Vagina (tissue), 2 donors: ENCODE measurements at regions not wholly inside any gene's neighbourhood (a gene's known extent, or its start where the extent isn't known, plus 50 kb on each side); places are given as distances from the start of the nearest gene placed in this dataset.

Source experiments
- DNase-seq, 2 donors: peaks; one replicate each; pipeline ENCODE4 v3.0.0-alpha.2; 2017; ENCODE audit errors: extremely low spot score in 2 of 2
- H3K27ac ChIP-seq: fragments of 200-600 bp; sonication (generic); one replicate; pipeline ENCODE4 v1.5.1; 2019
- H3K27me3 ChIP-seq: fragments of 200-600 bp; sonication (generic); one replicate; pipeline ENCODE4 v1.5.1; 2019
- H3K36me3 ChIP-seq, 2 donors: fragments of 200-600 bp; sonication (generic); one replicate each; pipeline ENCODE4 v1.5.1; 2017 to 2019
- H3K4me1 ChIP-seq: fragments of 200-600 bp; sonication (generic); one replicate; pipeline ENCODE4 v1.5.1; 2019
- H3K4me3 ChIP-seq, 2 donors: fragments of 200-600 bp; sonication (generic); 1 replicate in 1 of 2; 2 replicates in 1 of 2; pipeline ENCODE4 v1.5.1; 2016 to 2019
- H3K9me3 ChIP-seq: fragments of 200-600 bp; sonication (generic); one replicate; pipeline ENCODE4 v1.5.1; 2019
- CTCF ChIP-seq, 3 experiments: fragments of 450-650 bp in 2 of 3; fragments of 200-600 bp in 1 of 3; sonication (generic) in 1 of 3; IDR thresholded peaks; one replicate each; pipeline ENCODE4 v1.5.1; 2017 to 2019; ENCODE audit warnings: antibody characterized with exemption in 3 of 3, mild to moderate bottlenecking in 2 of 3, moderate library complexity in 2 of 3
- POLR2A ChIP-seq, 2 donors: fragments of 450-650 bp; IDR thresholded peaks; one replicate each; pipeline ENCODE4 v1.6.1; 2017; ENCODE audit warnings: antibody characterized with exemption in 2 of 2, mild to moderate bottlenecking in 2 of 2, moderate library complexity in 2 of 2
- POLR2AphosphoS5 ChIP-seq, 2 donors: sonication (generic); formaldehyde crosslinking; IDR thresholded peaks; one replicate each; pipeline ENCODE4 v1.9.0; 2017; ENCODE audit warnings: antibody characterized with exemption in 2 of 2, mild to moderate bottlenecking in 2 of 2, low read depth in 1 of 2; ENCODE audit not compliant: insufficient read depth in 1 of 2
- intact Hi-C: fragments of 100-400 bp; cut with DNase I; formaldehyde crosslinking; loops from one replicate; pipeline ENCODE4 v1.15.1; 2023

- Histone ChIP-seq H3K9me3 (no peaks in the 10 kb centered on the region), H3K27ac (no peak overlapping the region), H3K36me3 (no peaks in the 10 kb centered on the region), H3K4me1 (no peaks in the 10 kb centered on the region), H3K27me3 (no peaks in the 10 kb centered on the region), H3K4me3 (no peak overlapping the region)
- DNase-seq, result no peak
- intact Hi-C loops, result no loop called here
- no peak for TF ChIP-seq CTCF (IDR thresholded peaks at IDR 0.05)
- TF ChIP-seq POLR2AphosphoS5 (IDR thresholded peaks at IDR 0.05; ENCODE audit: insufficient read depth in 1 of 2, low read depth in 1 of 2), result no peak
- TF ChIP-seq POLR2A (IDR thresholded peaks at IDR 0.05), result no peak
Observed at GRCh38 chr14:47872588-47872987, 197.2 kb upstream of the MDGA2 start.

- intact Hi-C loops, result no loop called here
- Histone ChIP-seq H3K36me3 (no peaks in the 10 kb centered on the region), H3K9me3 (no peaks in the 10 kb centered on the region), H3K27ac (no peak overlapping the region), H3K4me3 (no peak overlapping the region), H3K27me3 (no peaks in the 10 kb centered on the region), H3K4me1 (no peaks in the 10 kb centered on the region)
- no peak for DNase-seq
- TF ChIP-seq POLR2A (IDR thresholded peaks at IDR 0.05), result no peak
Observed at GRCh38 chr14:47863441-47863840, 188.0 kb upstream of the MDGA2 start.

GRCh38 chr14:47857646-47858045 is 182.2 kb upstream of the MDGA2 start:
- no peak for DNase-seq
- Histone ChIP-seq H3K36me3 (no peaks in the 10 kb centered on the region), H3K4me1 (no peaks in the 10 kb centered on the region), H3K9me3 (no peaks in the 10 kb centered on the region), H3K4me3 (no peak overlapping the region), H3K27me3 (no peaks in the 10 kb centered on the region), H3K27ac (no peak overlapping the region)
- intact Hi-C loops, result no loop called here
- no peak for TF ChIP-seq POLR2AphosphoS5 (IDR thresholded peaks at IDR 0.05; ENCODE audit: insufficient read depth in 1 of 2, low read depth in 1 of 2)
- TF ChIP-seq CTCF (IDR thresholded peaks at IDR 0.05), result no peak
- TF ChIP-seq POLR2A (IDR thresholded peaks at IDR 0.05), result no peak

GRCh38 chr14:47852278-47852677 is 176.9 kb upstream of the MDGA2 start:
- intact Hi-C loops, result no loop called here
- Histone ChIP-seq H3K27me3 (no peaks in the 10 kb centered on the region), H3K9me3 (no peaks in the 10 kb centered on the region), H3K4me3 (no peak overlapping the region), H3K27ac (no peak overlapping the region), H3K4me1 (no peaks in the 10 kb centered on the region), H3K36me3 (no peaks in the 10 kb centered on the region)
- no peak for DNase-seq
- TF ChIP-seq POLR2A (IDR thresholded peaks at IDR 0.05), result no peak

GRCh38 chr14:47846008-47846407 is 170.6 kb upstream of the MDGA2 start:
- intact Hi-C loops, result no loop called here
- TF ChIP-seq POLR2AphosphoS5 (IDR thresholded peaks at IDR 0.05; ENCODE audit: insufficient read depth in 1 of 2, low read depth in 1 of 2), result no peak
- TF ChIP-seq POLR2A (IDR thresholded peaks at IDR 0.05), result no peak
- no peak for TF ChIP-seq CTCF (IDR thresholded peaks at IDR 0.05)
- peaks cover 5% of the 10 kb centered on the region for H3K9me3 ChIP-seq
- no peak for DNase-seq
- no peak overlapping the region for H3K27ac ChIP-seq
- H3K4me1 ChIP-seq, result no peaks in the 10 kb centered on the region
- no peak overlapping the region for H3K4me3 ChIP-seq
- H3K27me3 ChIP-seq, result no peaks in the 10 kb centered on the region
- no peaks in the 10 kb centered on the region for H3K36me3 ChIP-seq

DNA sequence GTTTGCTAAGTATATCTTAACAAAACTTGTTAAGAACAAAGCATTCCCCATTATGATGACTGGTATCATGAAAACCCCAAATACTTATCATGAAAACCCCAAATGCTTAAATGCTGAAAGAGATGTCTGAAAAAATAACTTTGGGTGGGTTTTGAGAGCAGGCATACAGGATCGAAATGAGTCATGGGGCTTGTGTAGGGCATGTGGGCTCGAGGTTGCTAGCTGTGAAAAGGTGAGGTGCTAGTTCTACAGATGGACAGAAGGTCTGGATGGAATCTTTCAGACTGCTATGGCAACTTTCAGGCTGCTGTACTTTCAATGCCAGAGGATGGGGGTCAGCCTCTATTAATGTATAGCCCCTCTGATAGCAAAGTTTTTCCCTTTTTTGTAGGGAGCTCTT is 167.8 kb upstream of the MDGA2 start:
- H3K36me3 ChIP-seq, result no peaks in the 10 kb centered on the region

More for the DNA sequence above, 167.8 kb upstream of the MDGA2 start:
- Histone ChIP-seq H3K27me3 (no peaks in the 10 kb centered on the region), H3K27ac (no peak overlapping the region), H3K4me1 (no peaks in the 10 kb centered on the region), H3K4me3 (no peak overlapping the region), H3K9me3 (peaks cover 5% of the 10 kb centered on the region)
- intact Hi-C loops, result no loop called here
- DNase-seq, result no peak
- TF ChIP-seq POLR2A (IDR thresholded peaks at IDR 0.05), result no peak
- no peak for TF ChIP-seq POLR2AphosphoS5 (IDR thresholded peaks at IDR 0.05; ENCODE audit: insufficient read depth in 1 of 2, low read depth in 1 of 2)
- TF ChIP-seq CTCF (IDR thresholded peaks at IDR 0.05), result no peak
